AG04449 (cell line): ENCODE measurements at regions not wholly inside any gene's neighbourhood (a gene's known extent, or its start where the extent isn't known, plus 50 kb on each side); places are given as distances from the start of the nearest gene placed in this dataset.

ENCODE experiments used
- CTCF ChIA-PET: fragments of 350-600 bp; formaldehyde crosslinking; extraction: SDS; loops from one replicate; lab custom pipeline; 2021; ENCODE audit warnings: antibody characterized with exemption; lab: Yijun Ruan, JAX
- POLR2A ChIA-PET: fragments of 400-600, 350-600 bp; formaldehyde crosslinking; extraction: SDS; loops from one replicate; lab custom pipeline; 2020; ENCODE audit warnings: antibody characterized with exemption, inconsistent platforms; lab: Yijun Ruan, JAX
- DNase-seq: peaks from one replicate; pipeline ENCODE4 v3.0.0-alpha.2; 2010; ENCODE audit warnings: low read depth, low spot score
- H3K4me3 ChIP-seq: 2 replicates; pipeline ENCODE4 v1.5.1; 2011; ENCODE audit warnings: low read depth, mild to moderate bottlenecking, control low read depth, low read length
- TF ChIP-seq, protein P1 (sequence below): IDR thresholded peaks from one replicate; pipeline ENCODE4 v1.5.1; 2011; ENCODE audit warnings: mild to moderate bottlenecking, moderate library complexity, low read length, control low read depth, inconsistent platforms; ENCODE audit not compliant: insufficient read depth; ENCODE audit errors: missing control alignments

DNA sequence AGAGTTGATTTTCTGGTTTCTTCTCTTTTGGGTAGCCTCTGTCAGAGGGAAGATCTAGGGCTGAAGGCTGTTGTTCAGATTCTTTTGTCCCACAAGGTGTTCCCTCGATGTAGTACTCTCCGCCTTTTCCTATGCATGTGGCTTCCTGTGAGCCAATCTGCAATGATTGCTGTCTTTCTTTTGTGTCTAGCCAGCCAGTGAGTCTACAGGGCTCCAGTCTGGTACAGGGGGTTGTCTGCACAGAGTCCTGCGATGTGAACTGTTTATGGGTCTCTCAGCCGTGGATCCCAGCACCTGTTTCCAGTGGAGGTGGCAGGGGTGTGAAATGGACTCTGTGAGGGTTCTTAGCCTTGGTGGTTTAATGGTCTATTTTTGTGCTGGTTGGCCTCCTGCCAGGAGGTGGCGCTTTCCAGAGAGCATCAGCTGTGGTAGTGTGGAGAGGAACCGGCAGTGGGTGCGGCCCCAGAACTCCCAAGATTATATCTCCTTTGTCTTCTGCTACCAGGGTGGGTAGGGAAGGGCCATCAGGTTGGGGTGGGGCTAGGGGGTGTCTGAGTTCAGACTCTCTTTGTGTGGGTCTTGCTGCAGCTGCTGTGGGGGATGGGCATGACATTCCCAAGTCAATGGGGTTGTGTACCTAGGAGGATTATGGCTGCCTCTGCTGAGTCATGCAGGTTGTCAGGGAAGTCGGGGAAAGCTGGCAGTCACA lies 81.3 kb upstream of the C21orf91 start:
- no peak for DNase-seq
- ChIA-PET CTCF (interaction anchor here (4.1 kb wide), 1 partner anchor 220 kb away, joined by 41 read pairs; no protein-coding TSS in a partner anchor), POLR2A (no interaction called here)
- TF ChIP-seq, protein P1, sequence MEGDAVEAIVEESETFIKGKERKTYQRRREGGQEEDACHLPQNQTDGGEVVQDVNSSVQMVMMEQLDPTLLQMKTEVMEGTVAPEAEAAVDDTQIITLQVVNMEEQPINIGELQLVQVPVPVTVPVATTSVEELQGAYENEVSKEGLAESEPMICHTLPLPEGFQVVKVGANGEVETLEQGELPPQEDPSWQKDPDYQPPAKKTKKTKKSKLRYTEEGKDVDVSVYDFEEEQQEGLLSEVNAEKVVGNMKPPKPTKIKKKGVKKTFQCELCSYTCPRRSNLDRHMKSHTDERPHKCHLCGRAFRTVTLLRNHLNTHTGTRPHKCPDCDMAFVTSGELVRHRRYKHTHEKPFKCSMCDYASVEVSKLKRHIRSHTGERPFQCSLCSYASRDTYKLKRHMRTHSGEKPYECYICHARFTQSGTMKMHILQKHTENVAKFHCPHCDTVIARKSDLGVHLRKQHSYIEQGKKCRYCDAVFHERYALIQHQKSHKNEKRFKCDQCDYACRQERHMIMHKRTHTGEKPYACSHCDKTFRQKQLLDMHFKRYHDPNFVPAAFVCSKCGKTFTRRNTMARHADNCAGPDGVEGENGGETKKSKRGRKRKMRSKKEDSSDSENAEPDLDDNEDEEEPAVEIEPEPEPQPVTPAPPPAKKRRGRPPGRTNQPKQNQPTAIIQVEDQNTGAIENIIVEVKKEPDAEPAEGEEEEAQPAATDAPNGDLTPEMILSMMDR, result no peak
- H3K4me3 ChIP-seq, result no peak overlapping the region

DNA sequence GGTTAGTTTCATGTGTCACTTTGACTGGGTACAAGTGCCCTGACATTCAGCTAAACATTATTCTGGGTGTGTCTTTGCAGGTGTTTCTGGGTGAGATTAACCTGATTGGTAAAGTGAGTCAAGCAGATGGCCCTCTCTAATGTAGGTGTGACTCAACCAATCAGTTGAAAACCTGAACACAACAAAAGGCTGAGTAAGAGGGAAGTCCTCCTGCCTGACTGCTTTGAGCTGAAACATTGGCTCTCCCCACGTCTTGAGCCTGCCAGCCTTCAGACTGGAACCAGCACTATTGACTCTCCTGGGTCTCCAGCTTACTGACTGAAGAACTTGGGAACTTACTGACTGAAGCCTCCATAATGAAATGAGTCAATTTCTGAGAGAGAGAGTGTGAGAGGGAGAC lies 70.0 kb upstream of the C21orf91 start:
- DNase-seq, result no peak
- POLR2A ChIA-PET, result no interaction called here
- TF ChIP-seq, protein P1, result no peak
- CTCF ChIA-PET, result interaction anchor here (1.3 kb wide), 2 partner anchors 15 to 210 kb away, joined by 4 read pairs; no protein-coding TSS in a partner anchor
- H3K4me3 ChIP-seq, result no peak overlapping the region

DNA sequence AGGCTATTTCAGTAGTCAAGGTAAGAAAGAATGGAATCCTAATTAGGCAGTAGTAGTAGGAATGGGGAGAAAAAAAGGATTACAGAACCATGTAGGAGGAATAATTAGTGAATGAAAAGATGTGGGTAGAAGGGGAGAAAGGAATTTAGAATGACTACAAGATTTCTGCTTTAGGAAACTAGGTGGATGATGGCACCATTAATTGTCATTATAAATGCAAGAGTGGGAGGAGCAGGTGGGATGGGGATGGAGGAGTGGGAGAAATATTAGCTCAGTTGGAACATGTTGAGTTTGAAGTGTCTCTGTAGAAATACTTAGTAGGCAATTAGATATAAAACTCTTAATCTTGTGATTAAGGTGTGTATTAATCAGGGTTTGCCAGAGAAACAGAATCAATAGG lies 50.0 kb upstream of the C21orf91 start:
- TF ChIP-seq, protein P1, result no peak
- DNase-seq, result no peak
- ChIA-PET CTCF (no interaction called here), POLR2A (no interaction called here)
- H3K4me3 ChIP-seq, result no peak overlapping the region
